Suprapubic skin (tissue), 4 donors: ENCODE measurements at regions not wholly inside any gene's neighbourhood (a gene's known extent, or its start where the extent isn't known, plus 50 kb on each side); places are given as distances from the start of the nearest gene placed in this dataset.

Source experiments
- DNase-seq, 2 donors: peaks; one replicate each; pipeline ENCODE4 v3.0.0-alpha.2; 2019; ENCODE audit warnings: low spot score in 2 of 2
- H3K27ac ChIP-seq: fragments of 200-600 bp; sonication (generic); one replicate; pipeline ENCODE4 v1.5.1; 2019
- H3K27me3 ChIP-seq: fragments of 200-600 bp; sonication (generic); one replicate; pipeline ENCODE4 v1.5.1; 2019
- H3K36me3 ChIP-seq: fragments of 200-600 bp; sonication (generic); one replicate; pipeline ENCODE4 v1.5.1; 2019
- H3K4me1 ChIP-seq: fragments of 200-600 bp; sonication (generic); one replicate; pipeline ENCODE4 v1.5.1; 2019
- H3K4me3 ChIP-seq: fragments of 200-600 bp; sonication (generic); one replicate; pipeline ENCODE4 v1.5.1; 2019; ENCODE audit warnings: mild to moderate bottlenecking
- H3K9me3 ChIP-seq: fragments of 200-600 bp; sonication (generic); one replicate; pipeline ENCODE4 v1.5.1; 2019
- EP300 ChIP-seq: sonication (generic); formaldehyde crosslinking; IDR thresholded peaks from one replicate; pipeline ENCODE4 v1.6.1; 2017; ENCODE audit warnings: antibody characterized with exemption
- POLR2A ChIP-seq, 2 donors: fragments of 450-650 bp; IDR thresholded peaks; one replicate each; pipeline ENCODE4 v1.6.1; 2017; ENCODE audit warnings: antibody characterized with exemption in 2 of 2, mild to moderate bottlenecking in 2 of 2, moderate library complexity in 2 of 2
- POLR2AphosphoS5 ChIP-seq, 3 donors: sonication (generic); formaldehyde crosslinking; IDR thresholded peaks; one replicate each; pipeline ENCODE4 v1.6.1; 2017; ENCODE audit warnings: antibody characterized with exemption in 3 of 3
- WGBS: methylation state at CpG from one replicate; pipeline ENCODE4 v1.1.5; 2018; 5-methylcytosine and 5-hydroxymethylcytosine counted together
- TF ChIP-seq, protein P1 (sequence below), 2 donors: fragments of 200-600 bp in 1 of 2; fragments of 450-650 bp in 1 of 2; sonication (generic) in 1 of 2; IDR thresholded peaks; one replicate each; pipeline ENCODE4 v1.5.1; 2016 to 2019; ENCODE audit warnings: antibody characterized with exemption in 2 of 2, mild to moderate bottlenecking in 1 of 2, moderate library complexity in 1 of 2

GRCh38 chr9:26292943-26293342, 599.7 kb downstream of the CAAP1 start:
- no peaks in the 10 kb centered on the region for H3K4me1 ChIP-seq
- no peak for DNase-seq
- H3K27me3 ChIP-seq = no peaks in the 10 kb centered on the region
- WGBS = 57% methylated on average over 3 of the region's 3 CpGs
- no peak overlapping the region for H3K27ac ChIP-seq
- H3K9me3 ChIP-seq = peaks cover 7% of the 10 kb centered on the region
- TF ChIP-seq EP300 = no peak
- no peak for TF ChIP-seq POLR2A (IDR thresholded peaks at IDR 0.05)
- TF ChIP-seq, protein P1, sequence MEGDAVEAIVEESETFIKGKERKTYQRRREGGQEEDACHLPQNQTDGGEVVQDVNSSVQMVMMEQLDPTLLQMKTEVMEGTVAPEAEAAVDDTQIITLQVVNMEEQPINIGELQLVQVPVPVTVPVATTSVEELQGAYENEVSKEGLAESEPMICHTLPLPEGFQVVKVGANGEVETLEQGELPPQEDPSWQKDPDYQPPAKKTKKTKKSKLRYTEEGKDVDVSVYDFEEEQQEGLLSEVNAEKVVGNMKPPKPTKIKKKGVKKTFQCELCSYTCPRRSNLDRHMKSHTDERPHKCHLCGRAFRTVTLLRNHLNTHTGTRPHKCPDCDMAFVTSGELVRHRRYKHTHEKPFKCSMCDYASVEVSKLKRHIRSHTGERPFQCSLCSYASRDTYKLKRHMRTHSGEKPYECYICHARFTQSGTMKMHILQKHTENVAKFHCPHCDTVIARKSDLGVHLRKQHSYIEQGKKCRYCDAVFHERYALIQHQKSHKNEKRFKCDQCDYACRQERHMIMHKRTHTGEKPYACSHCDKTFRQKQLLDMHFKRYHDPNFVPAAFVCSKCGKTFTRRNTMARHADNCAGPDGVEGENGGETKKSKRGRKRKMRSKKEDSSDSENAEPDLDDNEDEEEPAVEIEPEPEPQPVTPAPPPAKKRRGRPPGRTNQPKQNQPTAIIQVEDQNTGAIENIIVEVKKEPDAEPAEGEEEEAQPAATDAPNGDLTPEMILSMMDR (IDR thresholded peaks at IDR 0.05) = no peak
- no peak for TF ChIP-seq POLR2AphosphoS5 (IDR thresholded peaks at IDR 0.05)
- no peaks in the 10 kb centered on the region for H3K36me3 ChIP-seq
- no peak overlapping the region for H3K4me3 ChIP-seq

DNA sequence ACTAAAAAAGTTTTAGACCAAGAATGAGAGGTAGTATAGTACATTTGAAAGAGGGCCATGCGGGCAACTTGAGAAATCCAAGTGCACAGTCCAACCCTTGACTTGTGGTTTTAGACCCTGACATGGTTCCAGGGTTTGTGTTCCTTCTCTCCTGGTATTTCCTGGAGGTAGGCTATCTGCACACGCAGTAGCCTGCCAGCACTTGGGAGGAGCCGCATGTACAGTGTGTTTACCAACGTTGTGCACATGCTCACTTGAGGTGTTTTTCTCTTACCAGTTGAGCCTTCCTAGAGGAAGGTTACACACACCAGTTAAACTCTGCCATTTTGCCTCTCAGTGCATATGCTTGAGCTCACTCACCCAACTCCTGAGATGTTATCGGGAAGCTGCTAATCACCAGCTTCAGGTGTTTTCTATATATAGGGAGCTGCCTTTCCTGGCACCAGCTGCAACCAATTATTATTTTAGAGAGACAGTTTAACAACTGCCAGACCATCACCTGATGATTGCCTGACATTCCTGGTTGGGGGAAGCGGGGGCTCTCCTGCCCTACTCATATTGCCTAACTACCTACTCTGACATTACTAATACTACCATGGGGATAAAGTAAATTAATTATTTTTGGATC, 593.4 kb upstream of the TUSC1 start:
- Histone ChIP-seq H3K9me3 (no peaks in the 10 kb centered on the region), H3K36me3 (no peaks in the 10 kb centered on the region), H3K27ac (no peak overlapping the region), H3K4me3 (no peak overlapping the region), H3K27me3 (no peaks in the 10 kb centered on the region), H3K4me1 (no peaks in the 10 kb centered on the region)
- 42% methylated on average over 6 of the region's 6 CpGs for WGBS
- no peak for DNase-seq
- TF ChIP-seq, protein P1 (IDR thresholded peaks at IDR 0.05) = no peak
- no peak for TF ChIP-seq POLR2AphosphoS5 (IDR thresholded peaks at IDR 0.05)
- TF ChIP-seq POLR2A (IDR thresholded peaks at IDR 0.05) = no peak
- TF ChIP-seq EP300 = no peak

GRCh38 chr9:26266146-26266793, 588.0 kb upstream of the TUSC1 start:
- TF ChIP-seq POLR2AphosphoS5 (IDR thresholded peaks at IDR 0.05) = no peak
- no peak for TF ChIP-seq EP300
- no peak for TF ChIP-seq POLR2A (IDR thresholded peaks at IDR 0.05)
- TF ChIP-seq, protein P1 (IDR thresholded peaks at IDR 0.05) = no peak
- Histone ChIP-seq H3K36me3 (no peaks in the 10 kb centered on the region), H3K27me3 (no peaks in the 10 kb centered on the region), H3K9me3 (no peaks in the 10 kb centered on the region), H3K4me3 (no peak overlapping the region), H3K27ac (no peak overlapping the region), H3K4me1 (no peaks in the 10 kb centered on the region)
- no peak for DNase-seq
- WGBS = 65% methylated on average over 2 of the region's 2 CpGs

DNA sequence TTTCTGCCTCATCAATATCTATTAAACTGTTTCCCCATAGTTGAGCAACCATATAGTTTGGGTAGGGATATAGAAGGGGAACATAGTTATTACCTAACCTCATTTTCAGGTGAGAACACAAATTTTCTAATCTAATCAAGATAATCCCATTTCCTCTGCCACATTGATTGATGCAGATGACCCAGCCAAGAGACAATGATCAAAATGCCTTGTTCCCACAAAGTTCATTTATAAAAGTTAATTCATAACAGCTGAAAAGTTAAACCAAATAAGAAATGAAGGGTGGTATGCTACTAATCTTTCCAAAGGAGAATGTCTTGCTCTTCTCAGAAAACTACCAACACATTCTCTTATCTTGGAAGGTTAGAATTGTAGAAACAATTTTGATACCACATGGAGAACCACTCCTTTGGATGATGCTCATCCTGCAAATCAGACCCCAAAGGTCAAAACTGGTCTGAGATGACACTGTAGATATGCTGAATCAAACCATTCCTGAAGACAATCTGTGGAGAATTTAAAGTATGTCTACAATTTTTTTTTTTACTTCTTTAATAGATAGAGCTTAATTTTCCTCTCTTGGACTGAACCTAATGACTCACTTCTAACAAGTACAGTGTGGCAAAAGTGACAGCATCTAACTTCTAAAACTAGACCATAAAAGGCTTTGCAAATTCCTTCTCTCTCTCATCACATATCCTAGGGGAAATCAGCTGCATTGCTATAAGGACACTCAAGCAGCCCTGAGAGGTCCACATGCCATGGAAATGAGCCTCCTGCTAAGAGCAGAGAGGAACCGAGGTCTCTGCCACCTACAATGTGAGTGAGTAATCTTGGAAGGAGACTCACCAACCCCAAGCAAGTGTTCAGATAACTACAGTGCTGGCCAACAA, 586.7 kb upstream of the TUSC1 start:
- Histone ChIP-seq H3K4me1 (no peaks in the 10 kb centered on the region), H3K27ac (no peak overlapping the region), H3K36me3 (no peaks in the 10 kb centered on the region), H3K9me3 (no peaks in the 10 kb centered on the region), H3K27me3 (no peaks in the 10 kb centered on the region), H3K4me3 (no peak overlapping the region)
- TF ChIP-seq, protein P1 (IDR thresholded peaks at IDR 0.05) = no peak
- TF ChIP-seq POLR2AphosphoS5 (IDR thresholded peaks at IDR 0.05) = no peak
- no peak for TF ChIP-seq POLR2A (IDR thresholded peaks at IDR 0.05)
- TF ChIP-seq EP300 = no peak
- no peak for DNase-seq
- WGBS = 37% methylated on average over 1 of the region's 1 CpG

GRCh38 chr9:26263478-26263877, 585.2 kb upstream of the TUSC1 start:
- Histone ChIP-seq H3K9me3 (no peaks in the 10 kb centered on the region), H3K27ac (no peak overlapping the region), H3K27me3 (no peaks in the 10 kb centered on the region), H3K4me1 (no peaks in the 10 kb centered on the region), H3K36me3 (no peaks in the 10 kb centered on the region), H3K4me3 (no peak overlapping the region)
- no peak for DNase-seq
- TF ChIP-seq POLR2A (IDR thresholded peaks at IDR 0.05) (no peak), EP300 (no peak), POLR2AphosphoS5 (IDR thresholded peaks at IDR 0.05) (no peak)
- TF ChIP-seq, protein P1 (IDR thresholded peaks at IDR 0.05) = no peak
